Stimulated activated CD4-positive, alpha-beta T cell treated with anti-CD3 and anti-CD28 coated beads, Interleukin-4, amount 100 ng/mL, for 24 hours (primary cell): ENCODE measurements at regions not wholly inside any gene's neighbourhood (a gene's known extent, or its start where the extent isn't known, plus 50 kb on each side); places are given as distances from the start of the nearest gene placed in this dataset.
"Not testable (repeated sequence)": the region's sequence is repeated elsewhere in the genome, so short reads cannot be mapped to it uniquely, and the experiment has no call there.

Experiments
- DNase-seq: peaks from one replicate; pipeline ENCODE4 v3.0.0-alpha.2; 2020

DNA sequence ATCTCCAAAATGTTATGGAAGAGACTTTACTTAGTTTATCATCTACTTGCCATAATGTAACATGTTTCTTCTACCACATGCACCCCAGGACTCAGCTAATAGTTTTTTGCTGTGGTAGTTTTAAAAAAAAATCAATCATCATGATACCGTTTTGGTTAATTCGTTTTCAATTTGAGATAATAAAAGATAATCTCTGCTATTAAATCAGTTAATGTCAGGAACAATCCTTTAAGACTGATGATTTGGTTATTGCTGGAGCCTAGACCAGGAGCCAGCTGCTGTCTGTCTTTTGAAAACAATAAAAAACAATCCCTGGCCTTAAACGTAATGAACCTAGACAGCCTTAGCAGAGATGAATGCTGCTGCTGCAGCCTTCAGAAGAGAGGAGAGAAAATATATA is 403.7 kb downstream of the OXSM start:
- DNase-seq = no peak

DNA sequence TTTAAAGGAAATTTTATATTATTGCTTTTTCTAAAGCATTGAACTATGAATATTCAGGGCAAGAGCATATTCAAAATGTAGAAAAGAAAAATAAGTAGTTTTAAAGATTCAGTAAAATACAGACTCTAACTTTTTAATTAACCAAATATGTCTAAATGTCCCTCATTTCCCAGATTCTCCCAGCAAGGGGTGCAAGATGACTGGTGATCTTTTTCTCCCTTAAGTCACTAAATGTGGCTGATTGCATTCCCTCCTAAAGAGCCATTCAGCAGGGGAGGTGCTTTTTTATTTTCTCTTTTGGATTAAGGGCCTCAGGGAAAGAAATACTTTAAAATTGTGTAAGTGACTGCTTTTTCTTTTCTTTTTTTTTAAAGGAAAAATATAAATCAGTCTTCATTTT is 406.9 kb downstream of the OXSM start:
- DNase-seq = no peak

DNA sequence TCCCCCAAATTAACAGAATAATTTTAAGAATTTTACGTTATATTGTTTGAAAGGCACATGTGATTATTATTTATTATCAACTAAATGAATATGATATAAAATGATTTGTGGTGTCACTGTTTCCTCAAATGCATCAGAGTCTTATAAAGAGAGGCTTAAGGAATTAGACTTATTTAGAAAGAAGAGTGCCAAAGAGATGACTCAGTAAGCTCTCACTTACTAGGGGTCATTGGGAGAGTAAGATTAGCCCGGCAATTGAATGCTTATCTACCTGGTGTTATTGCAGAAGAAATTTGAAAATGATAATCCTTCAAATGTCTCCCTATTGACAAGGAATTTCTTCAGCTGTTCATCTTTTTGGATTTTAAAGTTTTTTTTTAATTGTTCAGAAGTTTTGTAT is 408.7 kb downstream of the OXSM start:
- no peak for DNase-seq

DNA sequence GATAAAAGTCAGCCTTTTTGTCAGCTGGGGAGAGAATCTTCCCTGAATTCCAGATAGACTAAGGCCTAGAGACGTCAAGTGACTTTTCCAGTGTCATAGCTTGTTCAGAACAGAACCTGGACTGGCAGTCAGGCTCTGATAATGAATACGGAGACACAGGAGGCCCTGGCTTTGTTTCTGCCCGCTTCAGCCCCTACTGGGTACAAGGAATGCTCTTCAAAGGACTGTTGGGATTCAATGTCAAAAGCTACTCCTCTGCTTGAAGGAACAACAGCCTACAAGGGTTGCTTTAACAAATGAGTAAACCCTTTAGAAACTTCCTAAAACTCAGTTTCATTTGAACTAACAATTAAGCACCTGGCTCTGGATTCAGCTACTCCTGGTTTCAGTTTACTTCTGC is 412.3 kb downstream of the OXSM start:
- no peak for DNase-seq

DNA sequence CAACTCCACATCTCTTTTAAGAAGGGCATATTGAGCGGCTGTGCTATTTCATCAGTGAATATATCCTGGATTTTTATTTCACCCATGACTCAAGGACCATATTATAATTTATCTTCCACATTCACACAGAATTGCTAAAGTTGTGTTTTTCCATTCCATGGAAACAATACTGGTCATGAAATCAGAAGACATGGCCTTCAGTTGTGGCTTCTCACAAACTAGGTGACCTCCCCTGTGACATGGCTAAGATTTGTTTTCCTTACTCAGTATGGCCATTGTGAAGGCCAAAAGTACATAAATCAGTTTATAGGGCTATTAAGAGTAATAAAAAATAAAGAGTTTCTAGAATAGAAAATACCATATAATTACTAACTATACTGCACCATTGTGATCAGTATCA is 415.6 kb downstream of the OXSM start:
- no peak for DNase-seq

DNA sequence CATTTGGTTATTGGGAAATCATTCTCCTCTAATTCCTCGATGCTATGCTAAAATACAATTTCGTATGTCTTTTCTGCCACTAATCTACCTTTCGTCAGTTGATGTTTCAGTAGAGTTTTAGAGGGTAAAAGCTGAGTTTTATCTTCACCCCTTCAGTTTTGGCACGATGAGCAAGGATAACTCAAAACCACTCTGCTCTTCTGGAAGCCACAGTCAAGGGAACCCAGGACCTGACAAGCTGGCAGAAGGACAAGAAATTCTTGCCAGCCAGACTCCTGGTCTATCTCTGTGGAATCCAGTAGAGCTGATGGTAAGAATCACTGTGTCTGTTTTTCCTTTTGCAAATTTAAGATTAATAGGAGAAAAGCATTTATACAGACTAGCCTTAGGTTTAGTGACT is 414.4 kb upstream of the LRRC3B start:
- DNase-seq = no peak

DNA sequence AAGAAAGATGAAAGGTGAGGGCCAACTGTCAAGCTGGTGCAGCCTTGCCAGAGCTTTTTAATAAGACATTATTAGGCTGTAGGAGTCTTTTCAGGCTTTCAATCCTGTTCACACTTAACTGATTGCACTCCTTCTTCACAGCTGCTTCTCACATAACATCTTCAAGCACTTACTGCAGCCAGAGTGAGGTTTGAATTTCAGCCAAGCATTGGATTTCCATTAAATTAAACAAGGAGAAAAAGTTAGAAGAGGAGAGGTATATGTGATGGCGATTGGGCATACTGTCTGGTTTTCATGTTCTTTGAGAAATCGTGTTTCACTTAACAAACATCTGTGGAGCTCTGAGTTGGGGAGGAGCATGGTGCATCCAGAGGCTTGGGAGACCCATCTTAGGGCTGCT is 392.8 kb upstream of the LRRC3B start:
- DNase-seq = no peak

DNA sequence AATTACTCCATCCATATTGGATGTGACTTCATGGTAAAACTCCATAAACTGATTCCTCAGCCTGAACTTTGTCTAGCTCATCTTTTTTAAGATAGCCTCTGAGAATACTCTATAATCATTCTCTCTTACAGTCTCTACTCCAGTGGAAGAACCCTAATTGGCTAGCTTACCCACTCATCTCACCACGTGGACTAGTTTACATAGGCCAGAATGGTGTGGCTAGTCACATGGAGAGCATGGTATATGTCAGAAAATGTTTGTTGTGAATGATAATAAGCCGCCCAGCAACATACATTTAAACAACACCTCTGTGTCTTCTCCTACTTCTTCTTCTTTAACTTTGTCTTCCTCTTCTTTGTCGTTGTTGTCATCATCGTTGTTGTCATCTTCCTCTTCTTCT is 389.2 kb upstream of the LRRC3B start:
- no peak for DNase-seq

DNA sequence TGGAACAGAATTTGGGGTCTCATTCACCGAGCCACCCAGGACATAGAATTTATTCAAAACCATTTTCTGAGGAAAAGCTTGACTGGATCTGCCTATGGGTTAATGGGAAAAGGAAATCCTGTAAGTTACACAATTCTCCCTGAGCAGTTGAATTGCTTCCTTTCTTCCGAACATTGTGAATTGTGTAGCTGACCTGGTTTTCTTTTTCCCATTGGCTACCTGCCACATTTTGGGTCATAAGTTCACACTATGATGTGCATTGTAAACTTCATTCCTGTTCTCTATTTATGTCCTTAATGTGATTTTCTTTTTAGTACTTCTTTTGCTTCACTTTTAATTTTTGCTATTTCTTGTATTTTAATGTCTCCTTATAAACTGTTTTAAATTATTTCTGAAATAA is 386.0 kb upstream of the LRRC3B start:
- DNase-seq = no peak

DNA sequence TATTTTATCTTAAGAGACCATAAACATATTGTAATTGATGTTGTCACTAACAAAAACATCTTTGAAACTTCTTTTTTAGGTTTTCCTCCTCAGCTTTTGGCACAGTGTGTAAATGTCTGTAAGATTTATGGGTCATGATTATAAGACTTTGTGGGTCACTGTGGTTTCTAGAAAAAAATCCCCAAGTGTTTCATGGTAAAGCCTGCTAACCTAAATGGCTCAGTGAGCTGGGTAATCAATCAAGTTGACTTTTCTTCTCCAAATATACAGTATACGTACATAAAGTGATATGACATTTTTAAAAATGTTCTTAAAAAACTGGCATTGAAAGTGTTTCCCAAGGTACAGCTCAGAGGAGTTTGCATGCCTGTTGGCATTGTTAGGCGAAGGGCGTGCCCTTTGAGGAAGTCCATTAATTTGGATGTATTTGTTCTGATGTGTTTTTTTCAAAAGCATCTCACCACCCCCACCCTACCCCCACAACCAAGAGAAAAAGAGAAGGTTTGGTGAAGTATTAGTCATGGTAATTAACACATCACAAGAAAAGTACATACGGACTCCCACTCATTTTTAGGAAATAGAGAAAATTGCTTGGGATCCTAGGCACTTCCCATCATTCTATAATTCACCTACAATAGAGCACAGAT is 385.4 kb upstream of the LRRC3B start:
- no peak for DNase-seq

DNA sequence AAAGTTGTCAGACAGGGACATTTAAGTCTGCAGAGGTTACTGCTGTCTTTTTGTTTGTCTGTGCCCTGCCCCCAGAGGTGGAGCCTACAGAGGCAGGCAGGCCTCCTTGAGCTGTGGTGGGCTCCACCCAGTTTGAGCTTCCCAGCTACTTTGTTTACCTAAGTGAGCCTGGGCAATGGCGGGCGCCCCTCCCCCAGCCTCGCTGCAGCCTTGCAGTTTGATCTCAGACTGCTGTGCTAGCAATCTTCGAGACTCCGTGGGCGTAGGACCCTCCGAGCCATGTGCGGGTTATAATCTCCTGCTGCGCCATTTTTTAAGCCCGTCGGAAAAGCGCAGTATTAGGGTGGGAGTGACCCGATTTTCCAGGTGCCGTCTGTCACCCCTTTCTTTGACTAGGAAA is 378.0 kb upstream of the LRRC3B start:
- DNase-seq = not testable (repeated sequence)

DNA sequence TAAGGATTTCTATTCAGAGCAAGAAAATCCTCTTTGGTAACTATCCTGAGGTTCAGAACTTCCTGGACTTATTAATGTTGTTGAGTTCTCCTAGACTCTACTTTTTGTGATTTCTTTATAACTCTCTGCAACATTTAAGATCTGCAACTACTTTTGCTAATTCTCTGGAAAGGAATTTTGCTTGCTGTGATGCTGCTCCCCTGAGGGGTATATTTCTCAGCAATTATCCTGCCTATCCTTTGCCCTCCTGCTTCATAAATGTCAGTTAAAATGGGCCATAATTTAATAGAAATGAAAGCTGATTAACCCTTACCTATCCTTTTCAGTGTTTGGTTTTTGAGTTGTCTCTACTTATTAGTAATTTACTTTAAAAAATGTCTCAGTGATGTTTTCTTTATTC is 377.3 kb upstream of the LRRC3B start:
- DNase-seq = no peak

DNA sequence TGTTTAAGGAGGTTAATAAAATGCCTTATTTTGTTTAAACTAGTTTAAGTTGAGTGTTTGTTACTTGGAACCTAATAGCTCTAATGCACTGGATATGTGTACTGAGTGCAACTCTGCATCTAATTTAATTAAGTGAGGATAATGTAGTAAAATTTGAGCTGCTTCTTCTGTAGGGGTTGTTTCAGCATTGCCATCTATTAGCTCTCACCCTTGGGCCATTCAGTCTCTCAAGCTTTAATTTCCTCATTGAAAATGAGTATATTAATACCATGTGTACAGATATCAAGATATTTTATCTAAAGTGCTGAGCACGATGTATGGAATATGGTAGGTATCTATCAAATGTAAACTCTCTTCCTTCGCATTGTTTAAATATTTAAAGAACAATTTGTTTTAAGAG is 375.7 kb upstream of the LRRC3B start:
- no peak for DNase-seq

DNA sequence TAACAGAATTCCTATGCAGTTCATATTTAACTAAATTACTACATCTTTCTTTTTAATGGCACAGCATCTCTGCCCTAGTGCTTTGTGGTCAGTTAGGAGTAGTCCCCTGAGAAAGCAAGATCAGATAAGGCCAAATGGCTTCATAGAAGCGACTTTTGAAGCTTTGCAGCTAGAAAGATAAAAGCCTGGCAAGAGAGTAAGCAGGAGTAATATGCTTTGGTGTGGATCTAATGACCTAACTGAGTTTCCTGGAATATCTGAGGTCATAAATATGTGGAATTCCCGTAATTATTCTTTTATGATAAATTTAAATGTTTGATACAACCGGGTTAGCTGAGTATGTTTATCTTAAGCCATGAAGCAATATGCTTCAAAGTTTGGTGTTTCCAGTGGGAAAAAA is 374.9 kb upstream of the LRRC3B start:
- no peak for DNase-seq

DNA sequence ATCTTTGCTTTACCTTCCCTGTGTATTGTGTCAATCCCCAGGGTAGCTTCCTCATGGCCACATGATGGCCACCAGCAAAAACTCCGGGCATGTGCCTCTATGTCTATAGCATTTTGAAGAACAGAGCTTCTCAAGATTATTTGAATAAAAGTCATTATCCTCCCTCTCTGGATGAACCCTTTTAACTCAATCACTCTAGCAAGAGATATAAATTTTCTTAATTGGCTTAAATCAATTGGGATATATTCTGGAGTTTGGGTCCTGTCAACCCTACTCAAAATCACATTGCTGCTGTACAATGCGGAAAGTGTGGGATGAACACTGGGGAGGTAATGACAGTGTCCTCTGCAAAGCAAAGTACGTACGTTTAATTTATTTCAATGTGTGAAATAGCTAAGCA is 370.6 kb upstream of the LRRC3B start:
- DNase-seq = no peak

DNA sequence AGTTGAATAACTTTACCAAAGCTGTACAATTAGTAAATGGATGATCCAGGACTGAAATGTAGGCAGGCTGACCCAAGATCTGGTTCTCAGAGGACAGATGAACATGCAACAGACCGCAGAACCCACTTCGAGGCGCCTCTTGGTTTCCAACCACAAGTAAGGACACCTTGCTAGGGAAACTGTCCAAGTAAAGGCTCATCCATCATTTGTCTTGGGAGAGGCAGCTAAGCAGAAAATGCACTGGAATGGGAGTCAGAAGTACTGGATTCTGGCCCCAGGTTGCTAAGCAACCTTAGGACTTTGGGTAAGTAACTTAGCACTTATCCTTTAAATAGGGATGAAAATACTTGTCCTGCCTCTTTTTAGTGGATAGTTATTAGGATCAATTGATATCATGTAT is 366.3 kb upstream of the LRRC3B start:
- no peak for DNase-seq

DNA sequence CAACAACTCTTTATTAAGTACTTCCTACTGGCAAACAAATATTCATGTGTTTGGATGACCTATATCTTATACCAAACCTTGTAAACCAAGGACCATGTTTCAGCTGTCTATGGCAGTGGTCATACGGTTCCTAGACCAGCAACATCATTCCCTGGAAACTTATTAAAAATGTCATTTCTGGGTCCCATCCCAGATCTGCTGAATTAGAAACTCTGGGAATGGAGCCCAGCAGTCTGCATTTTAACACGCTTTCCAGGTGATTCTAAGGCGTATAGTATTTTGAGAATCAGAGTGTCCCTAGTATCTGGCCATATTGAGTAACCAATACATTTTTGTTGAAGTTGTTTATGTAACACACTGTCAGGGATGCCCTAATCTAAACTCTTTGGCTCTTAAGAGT is 363.4 kb upstream of the LRRC3B start:
- DNase-seq = no peak

DNA sequence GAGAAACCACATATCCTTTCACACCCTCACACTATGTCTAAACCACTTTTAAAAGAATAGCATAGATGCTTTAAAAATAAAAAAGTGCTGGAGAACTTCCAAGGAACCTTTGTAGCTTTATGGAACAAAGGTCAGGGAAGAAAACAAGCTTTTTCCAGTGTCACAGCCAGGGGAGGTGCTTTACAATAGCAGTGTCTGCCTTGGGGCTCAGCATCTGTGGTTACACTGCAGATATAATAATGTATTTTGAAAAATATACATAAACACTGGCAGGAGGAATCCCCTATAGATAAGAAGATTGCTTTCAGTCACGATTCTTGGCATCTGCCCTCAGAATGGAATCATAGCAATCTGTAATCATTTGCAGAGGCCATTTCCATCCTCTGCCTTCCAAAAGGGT is 362.4 kb upstream of the LRRC3B start:
- DNase-seq = no peak

DNA sequence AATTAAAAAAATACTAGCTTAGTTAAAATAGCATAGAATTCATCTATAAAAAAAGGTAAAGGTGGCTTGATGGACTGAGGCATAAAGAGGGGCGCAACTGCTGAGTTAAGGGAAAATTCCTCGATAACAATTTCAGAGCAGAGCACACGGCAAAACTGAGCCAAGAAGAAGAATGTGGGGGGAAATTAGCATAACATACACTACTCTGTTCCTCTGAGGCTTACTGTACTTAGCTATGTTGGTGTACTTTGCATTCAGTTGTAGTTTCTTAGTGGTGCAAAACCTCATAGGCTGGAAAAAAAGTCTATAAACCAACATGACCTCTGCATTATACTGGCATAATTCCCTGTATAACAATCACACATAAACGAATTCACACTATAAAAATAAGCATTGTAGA is 357.9 kb upstream of the LRRC3B start:
- no peak for DNase-seq

DNA sequence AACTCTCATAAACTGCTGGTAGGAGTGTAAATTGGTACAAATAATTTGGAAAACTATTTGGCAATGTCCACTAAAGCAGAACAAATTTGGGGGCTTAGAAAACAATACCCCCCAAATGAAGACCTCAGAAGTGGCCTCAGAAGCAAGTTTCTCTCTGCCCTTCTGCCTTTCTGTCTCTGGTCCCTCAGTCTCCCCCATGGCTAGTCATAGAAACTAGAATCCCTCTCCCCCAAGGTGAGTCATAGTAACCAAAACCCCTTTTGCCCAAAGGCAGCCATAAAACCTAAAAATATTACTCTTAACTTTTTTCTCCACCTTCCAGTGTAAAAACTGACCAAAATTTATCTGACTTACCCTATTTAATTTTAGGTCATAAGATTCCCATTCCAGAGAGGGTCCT is 350.7 kb upstream of the LRRC3B start:
- DNase-seq = no peak

DNA sequence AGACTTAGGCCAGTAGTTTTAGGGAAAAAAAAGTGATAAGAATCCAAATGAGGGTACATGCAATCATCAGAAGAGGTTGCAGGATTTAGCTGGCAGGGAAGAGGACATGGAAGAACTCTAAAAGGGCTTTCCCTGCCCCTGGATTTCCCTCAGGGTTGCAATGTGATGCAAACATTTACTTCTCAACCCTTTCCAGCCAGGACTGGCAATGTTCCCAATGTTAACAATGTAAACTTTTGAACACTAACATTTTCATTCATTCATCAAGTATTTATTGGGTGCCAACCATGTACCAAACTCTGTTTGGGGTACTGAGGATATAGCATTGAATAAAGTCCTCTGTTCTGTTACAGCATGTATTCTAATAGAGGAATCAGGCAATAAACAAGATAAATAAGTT is 349.4 kb upstream of the LRRC3B start:
- no peak for DNase-seq

DNA sequence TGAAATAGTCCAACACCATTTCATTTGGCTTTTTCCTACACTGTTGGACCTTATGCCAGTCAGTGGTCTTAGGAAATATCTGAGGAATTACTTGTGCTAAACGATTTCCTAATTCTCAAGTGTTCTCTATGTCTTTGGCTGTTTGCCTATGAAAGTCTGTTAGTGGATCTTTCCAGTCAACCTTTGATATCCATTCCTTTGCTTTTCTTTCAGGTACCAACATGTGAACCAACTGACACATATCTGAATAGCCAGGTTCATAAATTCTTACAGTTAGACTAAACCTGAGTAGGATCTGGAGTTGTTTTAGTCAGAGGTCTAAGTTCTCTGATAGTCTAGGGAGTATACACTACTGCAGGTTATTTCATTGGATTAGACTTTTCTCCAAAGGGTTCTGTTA is 343.5 kb upstream of the LRRC3B start:
- DNase-seq = no peak

DNA sequence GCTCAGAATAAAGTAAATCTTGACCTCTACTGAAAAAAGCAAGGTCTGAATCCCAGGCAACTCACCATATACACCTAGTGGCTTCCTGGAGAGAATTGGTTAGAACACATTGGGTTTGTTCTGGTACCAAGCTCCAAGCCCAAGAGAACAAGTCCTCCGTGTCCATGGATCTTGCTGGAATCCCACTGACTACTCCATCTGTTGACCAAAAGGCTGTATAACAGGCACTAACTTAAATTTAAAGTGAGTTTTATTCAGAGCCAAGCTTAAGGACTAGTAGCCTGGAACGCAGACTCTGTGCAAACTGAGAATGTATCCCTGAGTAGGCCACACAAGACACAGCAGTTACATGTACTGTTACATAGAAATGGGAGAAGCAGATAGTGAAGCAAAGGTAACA is 342.1 kb upstream of the LRRC3B start:
- DNase-seq = no peak

DNA sequence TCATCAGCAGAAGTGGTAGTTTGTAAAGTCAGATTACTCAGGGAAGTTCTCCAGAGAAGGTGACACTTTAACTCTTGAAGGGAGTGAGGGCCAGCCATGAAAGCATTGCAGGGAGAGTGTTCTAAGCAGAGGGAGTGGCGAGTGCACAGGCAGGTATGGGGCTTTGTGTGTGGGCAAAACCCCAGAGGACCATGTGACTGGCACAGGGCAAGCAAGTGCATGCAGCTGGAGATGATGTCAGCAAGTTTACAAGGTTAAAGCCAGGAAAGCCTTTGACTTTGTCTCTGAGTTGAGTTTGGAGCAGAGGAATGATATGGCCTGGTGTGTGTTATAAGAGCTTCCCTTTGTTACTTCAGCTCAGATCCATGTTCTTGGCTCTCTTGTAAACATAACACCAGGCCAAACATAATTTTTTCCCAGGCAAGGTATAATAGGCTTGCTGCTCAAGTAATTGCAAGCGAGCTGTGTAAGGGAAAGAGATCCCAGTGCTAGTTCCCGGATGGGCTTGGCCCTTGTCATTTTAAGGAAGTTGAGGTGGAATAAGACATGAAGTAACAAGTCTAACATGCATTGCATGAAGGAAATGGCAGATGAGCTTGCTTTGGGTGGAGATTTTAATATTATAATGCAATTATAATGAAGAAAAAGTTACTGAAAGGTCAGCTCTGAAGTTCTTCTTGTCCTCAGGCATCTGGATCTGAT is 341.1 kb upstream of the LRRC3B start:
- DNase-seq = no peak

DNA sequence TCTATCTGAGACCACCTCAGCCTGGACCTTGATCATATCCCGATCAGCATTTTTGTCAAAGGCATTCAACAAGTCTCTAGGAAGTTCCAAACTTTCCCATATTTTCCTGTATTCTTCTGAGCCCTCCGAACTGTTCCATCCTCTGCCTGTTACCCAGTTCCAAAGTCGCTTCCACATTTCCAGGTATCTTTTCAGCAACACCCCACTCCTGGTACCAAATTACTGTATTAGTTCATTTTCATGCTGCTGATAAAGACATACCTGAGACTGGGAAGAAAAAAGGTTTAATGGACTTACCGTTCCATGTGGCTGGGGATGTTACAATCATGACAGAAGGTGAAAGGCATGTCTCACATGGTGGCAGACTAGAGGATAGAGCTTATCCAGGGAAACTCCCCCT is 338.1 kb upstream of the LRRC3B start:
- DNase-seq = not testable (repeated sequence)
